ENCODE measurements at regions not wholly inside any gene's neighbourhood (a gene's known extent, or its start where the extent isn't known, plus 50 kb on each side); places are given as distances from the start of the nearest gene placed in this dataset.
A peak's percentile ranks its signal among the peaks of the same experiment; 100 is the strongest.
"Not testable (repeated sequence)": the region's sequence is repeated elsewhere in the genome, so short reads cannot be mapped to it uniquely, and the experiment has no call there.

DNA sequence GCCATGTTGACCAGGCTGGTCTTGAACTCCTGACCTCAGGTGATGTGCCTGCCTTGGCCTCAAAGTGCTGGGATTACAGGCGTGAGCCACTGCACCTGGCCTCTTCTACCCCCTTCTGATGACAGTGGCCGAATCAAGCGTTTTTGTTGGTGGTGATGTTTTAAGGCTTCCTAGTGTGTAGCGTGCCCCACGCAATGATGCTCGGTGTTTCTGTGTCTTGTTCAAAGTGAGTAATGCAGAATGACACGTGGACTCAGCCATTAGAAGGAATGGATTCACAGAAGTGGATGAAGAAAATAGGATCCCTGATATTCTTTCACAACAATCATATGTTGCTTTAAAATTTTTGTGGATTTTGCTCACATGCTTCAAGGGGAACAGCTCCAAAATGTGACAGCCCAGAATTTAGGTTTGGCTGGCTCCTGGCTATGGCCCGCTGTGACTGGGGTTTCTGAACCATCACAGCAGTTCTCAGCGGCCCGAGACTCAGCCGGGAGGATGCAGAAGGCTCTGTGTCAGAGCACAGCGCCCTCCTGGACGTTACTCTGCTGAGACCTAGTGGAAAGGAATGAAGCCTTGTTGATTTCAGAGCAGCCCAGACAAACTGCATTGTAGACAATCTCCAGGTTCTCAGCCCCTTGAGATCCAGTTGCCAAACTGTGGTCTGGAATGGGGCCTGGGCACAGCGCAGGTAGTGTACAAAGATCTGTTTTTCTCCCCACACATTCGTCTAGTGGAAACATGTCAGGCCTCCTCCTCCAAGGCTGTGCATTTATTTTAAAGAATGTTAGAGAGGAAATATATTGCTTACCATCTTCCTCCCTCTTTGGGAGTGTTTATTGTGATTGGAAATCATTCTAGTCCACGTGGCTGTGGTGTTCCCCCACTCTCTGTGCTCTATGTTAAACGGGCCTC, 57.6 kb upstream of the TIAM2 start:
- H3K27ac ChIP-seq: no peak overlapping the region
- no peaks in the 10 kb centered on the region for H3K4me1 ChIP-seq
- no peak for ATAC-seq
- DNase-seq: no peak
- no peaks in the 10 kb centered on the region for H3K36me3 ChIP-seq
- no peaks in the 10 kb centered on the region for H3K9me3 ChIP-seq
- intact Hi-C loops (cut with DNase I): loop anchor here (10.0 kb wide), 1 partner anchor 237 kb away; no protein-coding TSS in a partner anchor
- no peaks in the 10 kb centered on the region for H3K27me3 ChIP-seq (ENCODE audit: low read depth)
- TF ChIP-seq, protein P1, sequence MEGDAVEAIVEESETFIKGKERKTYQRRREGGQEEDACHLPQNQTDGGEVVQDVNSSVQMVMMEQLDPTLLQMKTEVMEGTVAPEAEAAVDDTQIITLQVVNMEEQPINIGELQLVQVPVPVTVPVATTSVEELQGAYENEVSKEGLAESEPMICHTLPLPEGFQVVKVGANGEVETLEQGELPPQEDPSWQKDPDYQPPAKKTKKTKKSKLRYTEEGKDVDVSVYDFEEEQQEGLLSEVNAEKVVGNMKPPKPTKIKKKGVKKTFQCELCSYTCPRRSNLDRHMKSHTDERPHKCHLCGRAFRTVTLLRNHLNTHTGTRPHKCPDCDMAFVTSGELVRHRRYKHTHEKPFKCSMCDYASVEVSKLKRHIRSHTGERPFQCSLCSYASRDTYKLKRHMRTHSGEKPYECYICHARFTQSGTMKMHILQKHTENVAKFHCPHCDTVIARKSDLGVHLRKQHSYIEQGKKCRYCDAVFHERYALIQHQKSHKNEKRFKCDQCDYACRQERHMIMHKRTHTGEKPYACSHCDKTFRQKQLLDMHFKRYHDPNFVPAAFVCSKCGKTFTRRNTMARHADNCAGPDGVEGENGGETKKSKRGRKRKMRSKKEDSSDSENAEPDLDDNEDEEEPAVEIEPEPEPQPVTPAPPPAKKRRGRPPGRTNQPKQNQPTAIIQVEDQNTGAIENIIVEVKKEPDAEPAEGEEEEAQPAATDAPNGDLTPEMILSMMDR (IDR thresholded peaks at IDR 0.05): no peak
- no peak overlapping the region for H3K4me3 ChIP-seq

DNA sequence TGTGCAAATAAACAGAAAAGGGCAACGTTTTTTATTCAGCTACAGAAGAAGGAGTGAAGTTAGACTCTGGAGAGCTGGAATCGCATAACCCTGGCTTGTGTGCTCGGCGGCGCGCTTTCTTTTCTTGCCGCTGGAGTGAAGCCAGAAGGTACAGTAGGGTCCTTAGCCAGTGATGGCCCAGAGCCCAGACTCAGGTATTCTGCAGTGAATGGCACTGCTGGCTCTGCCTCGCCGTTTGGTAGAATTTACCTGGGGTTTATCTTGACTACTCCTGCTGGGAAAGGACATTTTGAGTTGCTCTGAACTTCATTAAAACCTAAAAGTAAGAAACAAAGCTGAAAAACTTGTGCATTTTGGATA, 56.9 kb upstream of the TIAM2 start:
- DNase-seq: peak; percentile 66
- Histone ChIP-seq H3K27ac (no peak overlapping the region), H3K27me3 (ENCODE audit: low read depth) (no peaks in the 10 kb centered on the region), H3K4me1 (no peaks in the 10 kb centered on the region), H3K4me3 (no peak overlapping the region), H3K36me3 (no peaks in the 10 kb centered on the region), H3K9me3 (no peaks in the 10 kb centered on the region)
- peak; percentile 77 to 78 for ATAC-seq
- intact Hi-C loops (cut with DNase I): loop anchor here (10.0 kb wide), 1 partner anchor 237 kb away; no protein-coding TSS in a partner anchor
- TF ChIP-seq, protein P1 (IDR thresholded peaks at IDR 0.05): no peak

DNA sequence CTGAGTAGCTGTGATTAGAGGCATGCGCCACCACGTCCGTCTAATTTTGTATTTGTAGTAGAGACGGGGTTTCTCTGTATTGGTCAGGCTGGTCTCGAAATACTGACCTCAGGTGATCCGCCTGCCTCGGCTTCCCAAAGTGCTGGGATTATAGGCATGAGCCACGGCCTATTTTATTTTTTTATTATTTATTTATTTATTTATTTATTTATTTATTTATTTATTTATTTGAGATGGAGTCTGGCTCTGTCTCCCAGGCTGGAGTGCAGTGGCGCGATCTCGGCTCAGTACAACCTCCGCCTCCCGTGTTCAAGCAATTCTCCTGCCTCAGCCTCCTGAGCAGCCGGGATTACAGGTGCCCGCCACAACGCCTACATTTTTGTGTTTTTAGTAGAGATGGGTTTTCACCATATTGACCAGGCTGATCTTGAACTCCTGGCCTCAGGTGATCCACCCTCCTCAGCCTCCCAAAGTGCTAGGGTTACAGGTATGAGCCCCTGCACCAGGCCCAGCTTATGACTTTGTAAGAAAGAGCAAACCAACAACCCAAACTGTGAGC, 56.3 kb upstream of the TIAM2 start:
- not testable (repeated sequence) for H3K27me3 ChIP-seq (ENCODE audit: low read depth); ATAC-seq; DNase-seq; H3K9me3 ChIP-seq; H3K4me1 ChIP-seq; H3K27ac ChIP-seq; H3K36me3 ChIP-seq; H3K4me3 ChIP-seq
- intact Hi-C loops (cut with DNase I): loop anchor here (10.0 kb wide), 1 partner anchor 236 kb away; no protein-coding TSS in a partner anchor

DNA sequence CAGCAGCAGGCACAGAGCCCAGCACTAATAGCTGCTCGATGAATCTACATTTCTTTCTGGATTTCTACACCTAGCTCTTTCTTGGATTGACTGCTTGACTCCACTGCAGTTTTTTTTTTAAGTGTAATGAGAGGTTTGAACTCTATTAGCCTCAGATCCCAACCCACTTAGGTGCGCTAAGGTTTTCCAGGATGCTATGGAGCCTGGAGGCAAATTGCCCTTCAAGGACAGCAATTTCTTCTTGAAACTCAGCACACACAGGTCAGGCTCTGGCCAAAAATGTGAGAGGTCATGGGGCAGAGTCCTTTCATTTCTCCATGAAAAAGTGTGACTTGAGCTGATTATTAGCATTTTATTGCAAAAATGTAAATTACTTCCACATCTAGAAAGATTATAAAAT, 52.3 kb upstream of the TIAM2 start:
- Histone ChIP-seq H3K36me3 (peaks cover 11% of the 10 kb centered on the region), H3K27me3 (ENCODE audit: low read depth) (no peaks in the 10 kb centered on the region), H3K27ac (no peak overlapping the region), H3K9me3 (no peaks in the 10 kb centered on the region), H3K4me1 (no peaks in the 10 kb centered on the region), H3K4me3 (no peak overlapping the region)
- intact Hi-C loops (cut with DNase I): no loop called here
- ATAC-seq (no peak), DNase-seq (no peak)
- TF ChIP-seq, protein P1 (IDR thresholded peaks at IDR 0.05): no peak

DNA sequence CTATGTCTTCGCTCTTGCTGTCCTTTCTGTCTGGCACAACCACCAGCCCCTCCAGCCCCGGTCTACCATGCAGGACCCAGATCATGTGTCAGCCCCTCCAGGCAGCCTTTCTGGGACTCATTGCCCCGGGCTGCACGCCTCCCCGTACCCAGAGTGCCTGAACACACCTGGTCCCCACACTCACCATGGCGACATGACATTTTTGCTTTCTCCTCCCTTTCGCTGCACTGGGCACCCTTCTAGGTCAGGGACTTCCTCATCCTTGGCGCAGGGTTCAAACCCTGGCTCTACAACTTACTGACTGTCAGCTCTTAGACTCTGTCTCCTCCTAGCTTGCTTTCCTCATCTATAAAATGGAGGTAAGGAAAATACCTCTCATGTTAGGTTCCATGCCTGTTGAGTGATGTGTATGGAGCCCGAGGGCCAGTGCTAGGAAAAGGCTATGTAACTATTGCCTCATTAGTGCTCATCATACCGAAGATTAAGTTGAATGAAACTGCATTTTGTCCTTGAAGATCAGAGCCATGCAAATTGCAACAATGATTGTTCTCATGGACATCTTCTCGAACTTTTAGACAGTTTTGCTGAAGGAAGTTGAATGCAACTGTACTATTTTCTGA, 49.7 kb upstream of the TIAM2 start:
- Histone ChIP-seq H3K36me3 (peaks cover 11% of the 10 kb centered on the region), H3K27me3 (ENCODE audit: low read depth) (no peaks in the 10 kb centered on the region), H3K27ac (no peak overlapping the region), H3K9me3 (no peaks in the 10 kb centered on the region), H3K4me1 (no peaks in the 10 kb centered on the region), H3K4me3 (no peak overlapping the region)
- intact Hi-C loops (cut with DNase I): no loop called here
- DNase-seq (no peak), ATAC-seq (no peak)
- TF ChIP-seq, protein P1 (IDR thresholded peaks at IDR 0.05): no peak

All from lower lobe of right lung (tissue), 2 donors.